ENCODE measurements at regions not wholly inside any gene's neighbourhood (a gene's known extent, or its start where the extent isn't known, plus 50 kb on each side); places are given as distances from the start of the nearest gene placed in this dataset.
"Not testable (repeated sequence)": the region's sequence is repeated elsewhere in the genome, so short reads cannot be mapped to it uniquely, and the experiment has no call there.

GRCh38 chr5:119953474-119953873, 324.1 kb downstream of the FAM170A start:
- no peak for DNase-seq
- intact Hi-C loops (cut with DNase I), result no loop called here

GRCh38 chr5:119954106-119954505, 324.7 kb downstream of the FAM170A start:
- no peak for DNase-seq
- intact Hi-C loops (cut with DNase I), result no loop called here

- DNase-seq, result no peak
- intact Hi-C loops (cut with DNase I), result no loop called here
These were observed 332.6 kb downstream of the FAM170A start for GRCh38 chr5:119961993-119962392.

- intact Hi-C loops (cut with DNase I), result no loop called here
- no peak for DNase-seq
These were observed 336.7 kb downstream of the FAM170A start for GRCh38 chr5:119966028-119966427.

GRCh38 chr5:119968690-119969089, 339.3 kb downstream of the FAM170A start:
- DNase-seq, result no peak
- intact Hi-C loops (cut with DNase I), result no loop called here

GRCh38 chr5:119987077-119987476, 357.7 kb downstream of the FAM170A start:
- intact Hi-C loops (cut with DNase I); DNase-seq: not testable (repeated sequence)

- intact Hi-C loops (cut with DNase I), result no loop called here
These were observed 362.3 kb downstream of the FAM170A start for GRCh38 chr5:119991625-119992024.

GRCh38 chr5:119996128-119996527, 366.8 kb downstream of the FAM170A start:
- intact Hi-C loops (cut with DNase I), result no loop called here
- no peak for DNase-seq

More at GRCh38 chr5:119991625-119992024, 362.3 kb downstream of the FAM170A start:
- no peak for DNase-seq

- DNase-seq, result no peak
- intact Hi-C loops (cut with DNase I), result no loop called here
These were observed 378.2 kb downstream of the FAM170A start for GRCh38 chr5:120007598-120007997.

- intact Hi-C loops (cut with DNase I), result no loop called here
- no peak for DNase-seq
These were observed 383.1 kb downstream of the FAM170A start for GRCh38 chr5:120012431-120012830.

GRCh38 chr5:120014535-120014934, 385.2 kb downstream of the FAM170A start:
- DNase-seq, result no peak
- intact Hi-C loops (cut with DNase I), result no loop called here

- intact Hi-C loops (cut with DNase I), result no loop called here
- no peak for DNase-seq
These were observed 387.5 kb downstream of the FAM170A start for GRCh38 chr5:120016717-120017382.

GRCh38 chr5:120017513-120017912, 388.2 kb downstream of the FAM170A start:
- intact Hi-C loops (cut with DNase I), result no loop called here
- DNase-seq, result no peak

GRCh38 chr5:120035181-120035580, 405.8 kb downstream of the FAM170A start:
- intact Hi-C loops (cut with DNase I), result no loop called here

GRCh38 chr5:120035815-120036577, 406.6 kb downstream of the FAM170A start:
- no peak for DNase-seq

More at GRCh38 chr5:120035181-120035580, 405.8 kb downstream of the FAM170A start:
- DNase-seq, result no peak

GRCh38 chr5:120037451-120037850, 408.1 kb downstream of the FAM170A start:
- DNase-seq, result no peak
- intact Hi-C loops (cut with DNase I), result no loop called here

More at GRCh38 chr5:120035815-120036577, 406.6 kb downstream of the FAM170A start:
- intact Hi-C loops (cut with DNase I), result no loop called here

GRCh38 chr5:120039111-120039510, 409.8 kb downstream of the FAM170A start:
- intact Hi-C loops (cut with DNase I), result no loop called here
- DNase-seq, result no peak

GRCh38 chr5:120043431-120043830, 414.1 kb downstream of the FAM170A start:
- intact Hi-C loops (cut with DNase I), result no loop called here
- DNase-seq, result no peak

GRCh38 chr5:120052916-120053828, 410.9 kb upstream of the PRR16 start:
- no peak for DNase-seq
- intact Hi-C loops (cut with DNase I), result no loop called here

- no peak for DNase-seq
- intact Hi-C loops (cut with DNase I), result no loop called here
These were observed 410.3 kb upstream of the PRR16 start for GRCh38 chr5:120053841-120054240.
